ENCODE measurements at regions not wholly inside any gene's neighbourhood (a gene's known extent, or its start where the extent isn't known, plus 50 kb on each side); places are given as distances from the start of the nearest gene placed in this dataset.

DNA sequence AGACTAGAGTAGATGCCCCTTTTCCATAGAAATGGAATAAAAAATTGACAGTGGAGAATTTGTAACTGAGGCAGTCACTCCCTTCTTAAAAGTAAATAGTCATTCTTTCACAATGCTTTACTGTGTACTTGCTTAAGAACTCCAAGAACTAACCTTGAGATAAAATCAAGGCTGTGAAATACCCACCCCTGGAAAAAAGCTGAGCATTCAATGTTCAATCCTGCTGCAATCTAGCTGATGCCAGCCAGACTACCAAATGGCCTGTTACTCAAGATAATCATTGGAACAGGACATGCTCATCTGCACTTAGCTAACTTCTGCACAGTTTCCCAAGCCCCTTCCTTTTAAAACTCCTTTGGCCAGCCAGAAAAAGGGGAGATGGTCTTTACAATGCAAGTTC lies 367.4 kb upstream of the GULP1 start:
- DNase-seq (ENCODE audit: low read depth): no peak
- H3K4me3 ChIP-seq (ENCODE audit: control insufficient read depth, low read depth, low read length): no peak overlapping the region
- TF ChIP-seq, protein P1, sequence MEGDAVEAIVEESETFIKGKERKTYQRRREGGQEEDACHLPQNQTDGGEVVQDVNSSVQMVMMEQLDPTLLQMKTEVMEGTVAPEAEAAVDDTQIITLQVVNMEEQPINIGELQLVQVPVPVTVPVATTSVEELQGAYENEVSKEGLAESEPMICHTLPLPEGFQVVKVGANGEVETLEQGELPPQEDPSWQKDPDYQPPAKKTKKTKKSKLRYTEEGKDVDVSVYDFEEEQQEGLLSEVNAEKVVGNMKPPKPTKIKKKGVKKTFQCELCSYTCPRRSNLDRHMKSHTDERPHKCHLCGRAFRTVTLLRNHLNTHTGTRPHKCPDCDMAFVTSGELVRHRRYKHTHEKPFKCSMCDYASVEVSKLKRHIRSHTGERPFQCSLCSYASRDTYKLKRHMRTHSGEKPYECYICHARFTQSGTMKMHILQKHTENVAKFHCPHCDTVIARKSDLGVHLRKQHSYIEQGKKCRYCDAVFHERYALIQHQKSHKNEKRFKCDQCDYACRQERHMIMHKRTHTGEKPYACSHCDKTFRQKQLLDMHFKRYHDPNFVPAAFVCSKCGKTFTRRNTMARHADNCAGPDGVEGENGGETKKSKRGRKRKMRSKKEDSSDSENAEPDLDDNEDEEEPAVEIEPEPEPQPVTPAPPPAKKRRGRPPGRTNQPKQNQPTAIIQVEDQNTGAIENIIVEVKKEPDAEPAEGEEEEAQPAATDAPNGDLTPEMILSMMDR (IDR thresholded peaks at IDR 0.05; ENCODE audit: control insufficient read depth, insufficient read depth, low read depth, low read length, missing control alignments): no peak

GRCh38 chr2:187934236-187934635 lies 357.4 kb upstream of the GULP1 start:
- TF ChIP-seq, protein P1 (IDR thresholded peaks at IDR 0.05; ENCODE audit: control insufficient read depth, insufficient read depth, low read depth, low read length, missing control alignments): no peak
- no peak overlapping the region for H3K4me3 ChIP-seq (ENCODE audit: control insufficient read depth, low read depth, low read length)
- no peak for DNase-seq (ENCODE audit: low read depth)

GRCh38 chr2:187934692-187935091 lies 357.0 kb upstream of the GULP1 start:
- DNase-seq (ENCODE audit: low read depth): no peak

DNA sequence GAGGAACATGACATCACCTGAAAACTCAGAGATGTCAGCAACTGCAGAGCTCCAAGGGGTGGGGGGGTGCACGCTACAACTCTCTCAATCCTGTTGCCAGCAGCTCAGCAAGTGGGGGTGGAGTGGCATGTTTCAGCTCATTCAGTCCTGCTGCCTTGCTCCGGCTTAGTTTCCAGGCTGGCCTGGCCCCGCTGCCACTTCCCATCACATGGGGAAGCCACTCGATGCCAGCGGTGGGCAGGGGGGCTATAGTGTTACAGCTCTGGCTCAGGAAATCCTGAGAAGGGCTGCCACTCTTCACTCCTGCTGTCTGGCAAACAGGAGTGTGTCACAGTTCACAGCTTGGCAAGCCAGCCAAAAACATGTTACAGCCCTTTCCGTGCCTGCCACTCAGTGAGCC lies 356.5 kb upstream of the GULP1 start:
- DNase-seq (ENCODE audit: low read depth): no peak
- H3K4me3 ChIP-seq (ENCODE audit: control insufficient read depth, low read depth, low read length): no peak overlapping the region
- TF ChIP-seq, protein P1 (IDR thresholded peaks at IDR 0.05; ENCODE audit: control insufficient read depth, insufficient read depth, low read depth, low read length, missing control alignments): no peak

More at GRCh38 chr2:187934692-187935091, 357.0 kb upstream of the GULP1 start:
- TF ChIP-seq, protein P1 (IDR thresholded peaks at IDR 0.05; ENCODE audit: control insufficient read depth, insufficient read depth, low read depth, low read length, missing control alignments): no peak
- H3K4me3 ChIP-seq (ENCODE audit: control insufficient read depth, low read depth, low read length): no peak overlapping the region

GRCh38 chr2:187936228-187936627 lies 355.4 kb upstream of the GULP1 start:
- TF ChIP-seq, protein P1 (IDR thresholded peaks at IDR 0.05; ENCODE audit: control insufficient read depth, insufficient read depth, low read depth, low read length, missing control alignments): no peak
- no peak for DNase-seq (ENCODE audit: low read depth)
- no peak overlapping the region for H3K4me3 ChIP-seq (ENCODE audit: control insufficient read depth, low read depth, low read length)

- TF ChIP-seq, protein P1 (IDR thresholded peaks at IDR 0.05; ENCODE audit: control insufficient read depth, insufficient read depth, low read depth, low read length, missing control alignments): no peak
- DNase-seq (ENCODE audit: low read depth): no peak
- H3K4me3 ChIP-seq (ENCODE audit: control insufficient read depth, low read depth, low read length): no peak overlapping the region
These were observed 352.5 kb upstream of the GULP1 start for GRCh38 chr2:187939180-187939579.

GRCh38 chr2:187942876-187943275 lies 348.8 kb upstream of the GULP1 start:
- TF ChIP-seq, protein P1 (IDR thresholded peaks at IDR 0.05; ENCODE audit: control insufficient read depth, insufficient read depth, low read depth, low read length, missing control alignments): no peak
- peak; percentile 7 for DNase-seq (ENCODE audit: low read depth)
- H3K4me3 ChIP-seq (ENCODE audit: control insufficient read depth, low read depth, low read length): no peak overlapping the region
